NCI-H128 (cell line): ENCODE measurements at regions not wholly inside any gene's neighbourhood (a gene's known extent, or its start where the extent isn't known, plus 50 kb on each side); places are given as distances from the start of the nearest gene placed in this dataset.

Source experiments
- DNase-seq: peaks from one replicate; lab custom pipeline; 2025; ENCODE audit not compliant: unreplicated experiment; lab: John Stamatoyannopoulos, UW

GRCh38 chr12:124371970-124372555, 77.2 kb downstream of the RFLNA start:
- no peak for DNase-seq

DNA sequence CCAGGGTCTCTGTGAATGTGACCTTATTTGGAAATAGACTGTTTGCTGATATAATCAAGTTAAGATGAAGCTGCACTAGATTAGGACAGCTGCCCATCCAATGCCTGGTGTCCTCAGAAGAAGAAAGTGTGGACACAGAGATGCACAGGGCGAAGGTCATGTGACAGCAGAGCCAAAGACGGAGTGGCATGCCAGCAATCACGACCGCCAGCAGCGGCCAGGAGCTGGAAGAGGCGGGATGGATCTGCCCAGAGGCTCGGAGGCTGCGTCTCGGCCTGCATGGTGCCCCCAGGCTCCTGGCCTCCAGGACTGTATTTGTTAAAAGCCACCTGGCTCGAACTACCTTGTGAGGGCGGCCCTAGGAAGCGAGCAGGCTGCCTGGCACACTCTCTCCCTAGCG, 76.5 kb downstream of the RFLNA start:
- no peak for DNase-seq

DNA sequence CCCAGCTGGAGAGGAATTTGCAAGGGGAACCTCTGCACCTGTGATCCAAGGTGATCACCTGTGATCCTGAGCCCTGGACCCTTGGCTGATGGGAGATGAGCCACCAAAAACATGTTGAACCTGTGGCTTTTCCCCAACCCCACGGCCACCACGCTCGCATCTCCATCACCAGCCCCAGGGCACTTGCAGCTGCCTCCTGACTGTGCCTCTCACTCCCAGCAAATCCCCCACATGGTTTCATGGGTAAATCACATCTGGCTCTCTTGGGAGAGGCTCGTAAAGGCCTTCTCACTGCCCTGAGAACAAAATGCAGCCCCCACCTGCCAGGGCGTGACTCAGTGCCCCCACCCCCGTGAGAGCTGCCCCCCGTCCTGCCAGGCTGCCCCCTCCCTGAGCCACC, 76.0 kb downstream of the RFLNA start:
- DNase-seq, result no peak

GRCh38 chr12:124370384-124370783, 75.5 kb downstream of the RFLNA start:
- DNase-seq, result no peak

DNA sequence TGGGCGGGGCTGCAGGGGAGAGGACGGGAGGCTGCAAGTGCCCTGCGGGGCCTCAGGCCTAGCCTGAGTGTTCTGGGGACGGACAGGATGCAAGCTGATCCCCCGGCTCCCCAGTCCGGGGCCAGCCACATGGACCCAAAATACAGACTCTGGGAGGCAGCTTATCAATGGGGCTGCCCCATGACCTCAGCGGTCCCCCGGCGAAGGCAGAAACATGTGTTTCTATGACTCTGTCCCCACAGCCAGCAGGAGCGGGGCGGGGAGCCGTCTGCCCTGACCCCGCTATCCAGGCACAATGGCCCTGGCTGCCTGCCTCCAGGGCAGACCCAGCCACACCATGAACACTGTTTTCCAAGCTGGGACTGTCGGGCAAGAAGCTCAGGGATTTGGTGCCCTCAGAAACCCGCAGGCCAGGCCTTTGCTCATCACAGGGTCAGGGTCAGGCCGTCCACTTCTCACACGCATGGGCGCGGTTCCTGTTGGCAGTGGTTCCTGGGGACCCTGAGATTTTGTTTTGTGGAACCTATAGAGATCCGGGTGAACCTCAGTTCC, 75.0 kb downstream of the RFLNA start:
- no peak for DNase-seq

GRCh38 chr12:124369055-124369826, 74.3 kb downstream of the RFLNA start:
- DNase-seq, result no peak

DNA sequence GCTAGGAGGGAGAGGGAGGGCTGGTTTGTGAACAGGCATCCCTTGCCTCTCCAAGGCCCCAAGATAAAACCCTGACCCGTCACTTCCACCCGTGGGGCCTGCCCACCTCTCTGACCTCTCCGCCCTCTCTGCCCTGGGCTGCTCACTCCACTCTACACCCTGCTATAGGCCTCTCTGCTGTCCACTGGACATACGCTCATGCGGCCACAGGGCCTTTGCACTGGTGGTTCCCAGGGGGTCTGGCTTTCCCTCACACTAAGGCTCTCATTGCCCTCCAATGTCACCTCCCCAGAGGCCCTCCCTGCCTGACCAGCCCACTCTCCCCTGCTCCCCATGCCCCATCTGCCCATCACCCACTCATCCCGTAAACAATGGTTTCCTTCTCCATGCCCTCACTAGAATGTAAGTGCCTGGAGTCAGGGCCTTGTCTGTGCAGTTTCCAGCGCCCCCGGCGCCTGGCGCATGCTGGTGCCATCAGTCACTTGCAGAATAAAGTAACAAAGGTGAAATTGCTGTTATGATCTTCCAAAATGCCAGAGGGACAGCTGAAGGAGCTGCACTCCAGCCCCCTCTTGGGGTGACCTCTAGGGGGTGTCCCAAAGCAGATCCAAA, 73.6 kb downstream of the RFLNA start:
- no peak for DNase-seq

- no peak for DNase-seq
Observed at GRCh38 chr12:124365726-124366430, 71.0 kb downstream of the RFLNA start.
